ENCODE measurements at regions not wholly inside any gene's neighbourhood (a gene's known extent, or its start where the extent isn't known, plus 50 kb on each side); places are given as distances from the start of the nearest gene placed in this dataset.

DNA sequence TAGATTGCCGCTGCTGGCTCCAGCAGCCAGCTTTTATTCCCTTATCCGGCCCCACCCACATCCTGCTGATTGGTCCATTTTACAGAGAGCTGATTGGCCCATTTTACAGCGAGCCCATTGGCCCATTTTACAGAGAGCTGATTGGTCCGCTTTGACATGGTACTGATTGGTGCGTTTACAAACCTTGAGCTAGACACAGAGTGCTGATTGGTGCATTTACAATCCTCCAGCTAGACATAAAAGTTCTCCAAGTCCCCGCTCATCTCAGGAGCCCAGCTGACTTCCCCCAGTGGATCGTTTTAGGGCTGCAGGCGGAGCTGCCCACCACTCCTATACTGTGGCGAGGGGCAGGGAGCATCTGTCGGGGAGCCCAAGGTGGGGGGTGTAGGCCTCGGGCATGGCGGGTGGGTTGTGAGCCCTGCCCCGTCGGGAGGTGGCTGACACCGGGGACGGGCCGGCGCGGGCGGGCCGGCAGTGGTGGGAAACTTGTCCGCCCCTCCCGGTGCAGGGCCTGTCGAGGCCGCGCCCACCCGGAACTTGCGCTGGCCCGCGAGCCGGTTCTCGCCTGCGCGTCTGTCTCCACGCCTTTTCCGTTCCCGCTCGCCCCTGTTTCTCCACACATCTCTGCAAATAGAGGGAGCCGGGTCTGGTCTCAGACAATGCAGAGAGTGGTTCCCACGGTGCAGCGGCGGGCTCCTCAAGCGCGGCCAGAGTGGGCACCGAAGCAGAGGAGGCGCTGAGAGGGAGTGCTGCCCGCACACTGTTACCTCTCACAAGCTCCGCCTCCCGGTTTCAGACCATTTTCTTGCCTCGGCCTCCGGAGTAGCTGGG is 86.1 kb upstream of the STMND1 start:
- CTCF ChIA-PET = no interaction called here
- TF ChIP-seq EZH2 (IDR thresholded peaks at IDR 0.05; ENCODE audit: borderline replicate concordance, low read depth, low read length, poor library complexity, severe bottlenecking) = no peak
- TF ChIP-seq, protein P1, sequence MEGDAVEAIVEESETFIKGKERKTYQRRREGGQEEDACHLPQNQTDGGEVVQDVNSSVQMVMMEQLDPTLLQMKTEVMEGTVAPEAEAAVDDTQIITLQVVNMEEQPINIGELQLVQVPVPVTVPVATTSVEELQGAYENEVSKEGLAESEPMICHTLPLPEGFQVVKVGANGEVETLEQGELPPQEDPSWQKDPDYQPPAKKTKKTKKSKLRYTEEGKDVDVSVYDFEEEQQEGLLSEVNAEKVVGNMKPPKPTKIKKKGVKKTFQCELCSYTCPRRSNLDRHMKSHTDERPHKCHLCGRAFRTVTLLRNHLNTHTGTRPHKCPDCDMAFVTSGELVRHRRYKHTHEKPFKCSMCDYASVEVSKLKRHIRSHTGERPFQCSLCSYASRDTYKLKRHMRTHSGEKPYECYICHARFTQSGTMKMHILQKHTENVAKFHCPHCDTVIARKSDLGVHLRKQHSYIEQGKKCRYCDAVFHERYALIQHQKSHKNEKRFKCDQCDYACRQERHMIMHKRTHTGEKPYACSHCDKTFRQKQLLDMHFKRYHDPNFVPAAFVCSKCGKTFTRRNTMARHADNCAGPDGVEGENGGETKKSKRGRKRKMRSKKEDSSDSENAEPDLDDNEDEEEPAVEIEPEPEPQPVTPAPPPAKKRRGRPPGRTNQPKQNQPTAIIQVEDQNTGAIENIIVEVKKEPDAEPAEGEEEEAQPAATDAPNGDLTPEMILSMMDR (conservative IDR thresholded peaks at IDR 0.05; ENCODE audit: low read depth, low read length) = no peak
- Histone ChIP-seq H3K4me1 (ENCODE audit: insufficient read depth, low read length, poor library complexity, severe bottlenecking) (no peaks in the 10 kb centered on the region), H3K27ac (ENCODE audit: low read depth, low read length, poor library complexity, severe bottlenecking) (no peak overlapping the region), H3K27me3 (replicated peaks; ENCODE audit: insufficient read depth, low read depth, low read length, poor library complexity) (no peaks in the 10 kb centered on the region), H3K36me3 (ENCODE audit: insufficient read depth, low read length, poor library complexity, severe bottlenecking) (no peaks in the 10 kb centered on the region), H3K9me3 (ENCODE audit: low read depth, low read length, poor library complexity, severe bottlenecking) (no peaks in the 10 kb centered on the region), H3K4me3 (ENCODE audit: low read depth, low read length, poor library complexity, severe bottlenecking) (no peak overlapping the region)
- POLR2A ChIA-PET (ENCODE audit: low non-redundant PET) = no interaction called here
- BruUV-seq (replicated peaks) = no TSS peak
- no peak for DNase-seq (ENCODE audit: low spot score)
- intact Hi-C loops (cut with micrococcal nuclease; ENCODE audit: unreplicated experiment) = no loop called here

DNA sequence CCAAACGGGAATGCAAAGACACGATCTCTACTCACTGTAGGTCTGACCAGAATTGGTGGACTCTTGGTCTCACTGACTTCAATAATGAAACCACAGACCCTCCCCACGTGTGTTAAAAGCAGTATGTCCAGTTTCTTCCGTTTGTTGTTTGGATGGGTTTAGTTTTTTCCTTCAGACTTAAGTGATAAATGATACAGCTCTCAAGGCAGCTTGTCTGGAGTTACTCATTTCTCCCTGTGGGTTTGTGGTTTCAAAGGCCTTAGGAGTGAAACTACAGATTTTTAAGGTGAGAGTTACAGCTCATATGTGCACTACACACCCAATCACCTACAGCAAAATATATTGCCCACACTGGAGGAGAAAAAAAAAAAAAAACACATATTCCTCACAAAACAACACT is 86.7 kb upstream of the STMND1 start:
- ChIA-PET CTCF (no interaction called here), POLR2A (ENCODE audit: low non-redundant PET) (no interaction called here)
- H3K27ac ChIP-seq (ENCODE audit: low read depth, low read length, poor library complexity, severe bottlenecking) = no peak overlapping the region
- BruUV-seq (replicated peaks) = no TSS peak
- H3K36me3 ChIP-seq (ENCODE audit: insufficient read depth, low read length, poor library complexity, severe bottlenecking) = no peaks in the 10 kb centered on the region
- no peaks in the 10 kb centered on the region for H3K4me1 ChIP-seq (ENCODE audit: insufficient read depth, low read length, poor library complexity, severe bottlenecking)
- no peaks in the 10 kb centered on the region for H3K9me3 ChIP-seq (ENCODE audit: low read depth, low read length, poor library complexity, severe bottlenecking)
- intact Hi-C loops (cut with micrococcal nuclease; ENCODE audit: unreplicated experiment) = no loop called here
- no peaks in the 10 kb centered on the region for H3K27me3 ChIP-seq (replicated peaks; ENCODE audit: insufficient read depth, low read depth, low read length, poor library complexity)
- no peak overlapping the region for H3K4me3 ChIP-seq (ENCODE audit: low read depth, low read length, poor library complexity, severe bottlenecking)
- no peak for DNase-seq (ENCODE audit: low spot score)
- no peak for TF ChIP-seq EZH2 (IDR thresholded peaks at IDR 0.05; ENCODE audit: borderline replicate concordance, low read depth, low read length, poor library complexity, severe bottlenecking)
- TF ChIP-seq, protein P1 (conservative IDR thresholded peaks at IDR 0.05; ENCODE audit: low read depth, low read length) = no peak

DNA sequence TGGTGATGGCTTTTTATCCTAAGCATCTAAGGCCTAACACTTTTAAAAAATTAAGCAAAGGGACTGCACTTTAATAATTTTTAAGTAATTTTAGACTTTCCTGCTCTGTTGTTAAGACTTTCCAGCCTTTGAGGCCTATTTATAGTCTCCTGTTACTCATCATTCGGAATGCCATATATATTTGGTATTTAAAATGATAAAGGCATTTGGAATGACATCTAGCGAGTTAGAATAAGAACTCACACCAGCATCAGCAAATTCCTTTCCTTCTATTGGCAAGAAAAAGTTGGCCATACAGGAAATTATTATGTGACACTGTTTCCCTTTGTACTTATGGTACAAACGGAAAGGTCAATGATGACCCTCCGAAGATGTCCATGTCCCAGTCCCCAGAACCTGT is 88.1 kb upstream of the STMND1 start:
- Histone ChIP-seq H3K4me3 (ENCODE audit: low read depth, low read length, poor library complexity, severe bottlenecking) (no peak overlapping the region), H3K27ac (ENCODE audit: low read depth, low read length, poor library complexity, severe bottlenecking) (no peak overlapping the region), H3K4me1 (ENCODE audit: insufficient read depth, low read length, poor library complexity, severe bottlenecking) (no peaks in the 10 kb centered on the region), H3K27me3 (replicated peaks; ENCODE audit: insufficient read depth, low read depth, low read length, poor library complexity) (no peaks in the 10 kb centered on the region), H3K9me3 (ENCODE audit: low read depth, low read length, poor library complexity, severe bottlenecking) (peaks cover 3% of the 10 kb centered on the region), H3K36me3 (ENCODE audit: insufficient read depth, low read length, poor library complexity, severe bottlenecking) (no peaks in the 10 kb centered on the region)
- no TSS peak for BruUV-seq (replicated peaks)
- intact Hi-C loops (cut with micrococcal nuclease; ENCODE audit: unreplicated experiment) = no loop called here
- CTCF ChIA-PET = no interaction called here
- POLR2A ChIA-PET (ENCODE audit: low non-redundant PET) = interaction anchor here (0.6 kb wide), 1 partner anchor 727 kb away, joined by 3 read pairs; no protein-coding TSS in a partner anchor
- no peak for DNase-seq (ENCODE audit: low spot score)
- TF ChIP-seq, protein P1 (conservative IDR thresholded peaks at IDR 0.05; ENCODE audit: low read depth, low read length) = no peak
